ENCODE measurements at regions not wholly inside any gene's neighbourhood (a gene's known extent, or its start where the extent isn't known, plus 50 kb on each side); places are given as distances from the start of the nearest gene placed in this dataset.
"Not testable (repeated sequence)": the region's sequence is repeated elsewhere in the genome, so short reads cannot be mapped to it uniquely, and the experiment has no call there.

DNA sequence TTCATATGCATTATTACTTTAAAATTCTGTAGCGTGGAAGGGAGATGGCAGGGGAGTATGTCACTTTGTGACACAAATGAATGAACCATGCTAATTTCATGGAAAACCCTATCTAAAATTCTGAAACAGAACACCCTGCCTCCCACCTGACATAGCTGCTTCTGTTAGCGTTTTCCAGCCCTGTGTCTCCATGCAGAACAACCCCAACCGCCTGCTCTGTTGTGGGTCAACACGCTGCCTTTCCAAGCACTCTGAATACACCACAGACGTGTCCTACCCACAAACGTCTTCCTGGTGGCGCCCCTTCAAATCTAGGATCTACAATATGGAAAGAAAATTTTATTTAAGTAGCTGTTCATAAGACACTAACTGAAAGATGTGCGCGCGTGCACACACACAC lies 238.6 kb downstream of the TRIML1 start (continued):
- TF ChIP-seq MAZ (IDR thresholded peaks at IDR 0.05; ENCODE audit: borderline replicate concordance, low read depth, low read length): no peak
- no peak for TF ChIP-seq BHLHE40 (IDR thresholded peaks at IDR 0.05; ENCODE audit: low read depth, low read length)
- no peak for TF ChIP-seq POLR2AphosphoS2 (conservative IDR thresholded peaks at IDR 0.05; ENCODE audit: low read length)
- TF ChIP-seq CHD4 (IDR thresholded peaks at IDR 0.05; ENCODE audit: borderline replicate concordance): no peak
- no peak for TF ChIP-seq POLR2A (IDR thresholded peaks at IDR 0.05; ENCODE audit: low read length)
- TF ChIP-seq, protein P1, sequence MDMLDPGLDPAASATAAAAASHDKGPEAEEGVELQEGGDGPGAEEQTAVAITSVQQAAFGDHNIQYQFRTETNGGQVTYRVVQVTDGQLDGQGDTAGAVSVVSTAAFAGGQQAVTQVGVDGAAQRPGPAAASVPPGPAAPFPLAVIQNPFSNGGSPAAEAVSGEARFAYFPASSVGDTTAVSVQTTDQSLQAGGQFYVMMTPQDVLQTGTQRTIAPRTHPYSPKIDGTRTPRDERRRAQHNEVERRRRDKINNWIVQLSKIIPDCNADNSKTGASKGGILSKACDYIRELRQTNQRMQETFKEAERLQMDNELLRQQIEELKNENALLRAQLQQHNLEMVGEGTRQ (IDR thresholded peaks at IDR 0.05): no peak
- no peak for TF ChIP-seq PHF8 (IDR thresholded peaks at IDR 0.05; ENCODE audit: borderline replicate concordance, low read depth)
- TF ChIP-seq, protein P2, sequence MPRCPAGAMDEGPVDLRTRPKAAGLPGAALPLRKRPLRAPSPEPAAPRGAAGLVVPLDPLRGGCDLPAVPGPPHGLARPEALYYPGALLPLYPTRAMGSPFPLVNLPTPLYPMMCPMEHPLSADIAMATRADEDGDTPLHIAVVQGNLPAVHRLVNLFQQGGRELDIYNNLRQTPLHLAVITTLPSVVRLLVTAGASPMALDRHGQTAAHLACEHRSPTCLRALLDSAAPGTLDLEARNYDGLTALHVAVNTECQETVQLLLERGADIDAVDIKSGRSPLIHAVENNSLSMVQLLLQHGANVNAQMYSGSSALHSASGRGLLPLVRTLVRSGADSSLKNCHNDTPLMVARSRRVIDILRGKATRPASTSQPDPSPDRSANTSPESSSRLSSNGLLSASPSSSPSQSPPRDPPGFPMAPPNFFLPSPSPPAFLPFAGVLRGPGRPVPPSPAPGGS (IDR thresholded peaks at IDR 0.05): no peak
- TF ChIP-seq FOXS1 (CRISPR knock-in tag; IDR thresholded peaks at IDR 0.05): no peak
- no peak for TF ChIP-seq CEBPB (IDR thresholded peaks at IDR 0.05)

DNA sequence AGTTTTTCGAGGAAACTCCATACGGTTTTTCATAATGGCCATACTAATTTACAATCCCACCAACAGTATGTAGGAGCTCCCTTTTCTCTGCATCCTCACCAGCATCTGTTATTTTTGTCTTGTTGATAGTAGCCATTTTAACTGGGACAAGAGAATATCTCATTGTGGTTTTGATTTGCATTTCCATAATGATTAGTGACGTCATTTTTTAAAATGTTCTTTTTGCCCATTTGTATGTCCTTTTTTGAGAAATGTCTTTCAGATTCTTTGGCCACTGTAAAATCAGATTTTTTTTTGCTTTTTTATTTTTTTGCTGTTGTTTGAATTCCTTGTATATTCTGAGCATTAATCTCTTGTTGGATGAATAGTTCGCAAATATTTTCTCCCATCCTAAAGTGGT lies 243.9 kb downstream of the TRIML1 start:
- ChIA-PET CTCF (no interaction called here), POLR2A (no interaction called here)
- Histone ChIP-seq H3K4me1 (no peaks in the 10 kb centered on the region), H3K9me3 (no peaks in the 10 kb centered on the region), H3K4me3 (no peak overlapping the region), H3K27ac (no peak overlapping the region), H3K4me2 (no peak overlapping the region)
- ATAC-seq (no peak), FAIRE-seq (no peak), DNase-seq (ENCODE audit: low read depth in 1 of 2, low spot score in 1 of 2) (no peak)
- TF ChIP-seq RAD21 (conservative IDR thresholded peaks at IDR 0.05 in 1 of 2, IDR thresholded peaks at IDR 0.05 in 1 of 2) (no peak), BHLHE40 (IDR thresholded peaks at IDR 0.05; ENCODE audit: low read depth, low read length) (no peak), NR3C1 (IDR thresholded peaks at IDR 0.05) (no peak), HEYL (CRISPR knock-in tag; IDR thresholded peaks at IDR 0.05) (no peak), ZNF302 (CRISPR knock-in tag; IDR thresholded peaks at IDR 0.05) (no peak), HOXA7 (CRISPR knock-in tag; IDR thresholded peaks at IDR 0.05) (no peak), EHMT2 (IDR thresholded peaks at IDR 0.05; ENCODE audit: low read depth) (no peak), ZSCAN20 (CRISPR knock-in tag; IDR thresholded peaks at IDR 0.05) (no peak), CEBPB (IDR thresholded peaks at IDR 0.05) (no peak), MYC (IDR thresholded peaks at IDR 0.05; ENCODE audit: borderline replicate concordance, low read length) (no peak)
- TF ChIP-seq, protein P2 (IDR thresholded peaks at IDR 0.05): no peak
- WGBS (ENCODE audit: missing lambda C conversion rate): 84% methylated on average over 4 of the region's 4 CpGs

DNA sequence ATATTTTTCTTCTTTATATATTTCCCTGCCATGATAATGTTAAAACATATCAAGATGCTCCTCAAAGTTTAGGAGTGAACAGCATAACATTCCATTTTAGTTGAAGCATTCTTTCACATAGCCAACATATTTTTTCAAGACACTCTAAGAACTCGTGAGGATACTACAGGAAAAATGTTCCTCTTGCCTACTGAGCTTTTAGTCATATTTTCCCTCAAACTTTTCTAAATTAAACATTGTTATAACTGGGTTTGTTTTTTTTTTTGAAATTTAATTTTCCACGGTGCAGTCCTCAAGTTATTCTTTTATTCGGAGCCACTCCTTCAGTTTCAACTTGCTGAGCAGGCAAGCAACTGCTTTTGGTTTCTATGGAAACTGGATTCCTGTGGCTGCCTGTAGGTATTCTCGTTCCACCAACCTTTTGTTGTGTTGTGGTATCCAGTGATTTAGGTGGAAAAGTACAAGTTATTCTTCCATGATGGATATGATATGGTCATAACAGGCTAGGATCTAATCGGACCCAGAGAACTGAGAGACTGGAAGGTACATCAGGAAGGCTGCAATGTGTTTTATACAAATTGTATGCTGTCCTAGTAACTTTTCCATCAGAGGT lies 248.0 kb downstream of the TRIML1 start:
- DNase-seq (ENCODE audit: low read depth in 1 of 2, low spot score in 1 of 2) (no peak), FAIRE-seq (no peak), ATAC-seq (no peak)
- 60% methylated on average over 5 of the region's 5 CpGs for WGBS (ENCODE audit: missing lambda C conversion rate)
- no peaks in the 10 kb centered on the region for H3K4me1 ChIP-seq
- peaks cover 3% of the 10 kb centered on the region; the same call in 1 of the 3 replicates for H3K9me3 ChIP-seq
- CTCF ChIA-PET: no interaction called here
- TF ChIP-seq RCOR1 (IDR thresholded peaks at IDR 0.05; ENCODE audit: low read depth, low read length): no peak
- no peak for TF ChIP-seq ZSCAN20 (CRISPR knock-in tag; IDR thresholded peaks at IDR 0.05)
- POLR2A ChIA-PET: no interaction called here
- no peak overlapping the region for H3K27ac ChIP-seq
- no peak overlapping the region for H3K4me2 ChIP-seq
- H3K4me3 ChIP-seq: no peak overlapping the region

DNA sequence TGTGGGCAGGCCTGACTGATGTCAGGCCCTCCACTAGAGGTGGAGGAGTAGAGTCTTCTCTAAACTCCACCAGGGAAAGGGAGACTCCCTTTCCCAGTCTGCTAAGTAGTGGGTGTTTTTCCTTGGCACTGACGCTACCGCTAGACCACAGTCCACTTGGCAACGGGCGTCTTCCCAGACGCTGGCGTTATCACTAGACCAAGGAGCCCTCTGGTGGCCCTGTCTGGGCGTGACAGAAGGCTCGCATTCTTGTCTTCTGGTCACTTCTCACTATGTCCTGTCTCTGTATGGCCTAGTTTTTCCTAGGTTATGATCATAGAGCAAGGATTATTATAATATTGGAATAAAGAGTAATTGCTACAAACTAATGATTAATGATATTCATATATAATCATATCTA lies 252.1 kb downstream of the TRIML1 start:
- 82% methylated on average over 8 of the region's 8 CpGs for WGBS (ENCODE audit: missing lambda C conversion rate)
- H3K9me3 ChIP-seq; ATAC-seq; DNase-seq (ENCODE audit: low read depth in 1 of 2, low spot score in 1 of 2); POLR2A ChIA-PET; H3K4me2 ChIP-seq; H3K27ac ChIP-seq; H3K4me1 ChIP-seq; FAIRE-seq; CTCF ChIA-PET; H3K4me3 ChIP-seq: not testable (repeated sequence)

All from A549 (cell line).